COLO668 (cell line): ENCODE measurements at regions not wholly inside any gene's neighbourhood (a gene's known extent, or its start where the extent isn't known, plus 50 kb on each side); places are given as distances from the start of the nearest gene placed in this dataset.
"Not testable (repeated sequence)": the region's sequence is repeated elsewhere in the genome, so short reads cannot be mapped to it uniquely, and the experiment has no call there.

Source experiments
- DNase-seq: peaks from one replicate; lab custom pipeline; 2025; ENCODE audit not compliant: unreplicated experiment; lab: John Stamatoyannopoulos, UW

- DNase-seq: no peak
These were observed 832.5 kb upstream of the EPHA7 start for GRCh38 chr6:94251878-94252277.

GRCh38 chr6:94245395-94245794 lies 826.0 kb upstream of the EPHA7 start:
- no peak for DNase-seq

- DNase-seq: no peak
These were observed 819.5 kb upstream of the EPHA7 start for GRCh38 chr6:94238868-94239267.

- no peak for DNase-seq
These were observed 808.4 kb upstream of the EPHA7 start for GRCh38 chr6:94227741-94228140.

- DNase-seq: no peak
These were observed 798.5 kb upstream of the EPHA7 start for GRCh38 chr6:94217836-94218235.

GRCh38 chr6:94215552-94215951 lies 796.2 kb upstream of the EPHA7 start:
- no peak for DNase-seq

GRCh38 chr6:94213226-94213625 lies 793.9 kb upstream of the EPHA7 start:
- DNase-seq: no peak

GRCh38 chr6:94196891-94197290 lies 777.5 kb upstream of the EPHA7 start:
- no peak for DNase-seq

- no peak for DNase-seq
These were observed 770.7 kb upstream of the EPHA7 start for GRCh38 chr6:94190030-94190429.

- no peak for DNase-seq
These were observed 765.5 kb upstream of the EPHA7 start for GRCh38 chr6:94184666-94185464.

- no peak for DNase-seq
These were observed 758.1 kb upstream of the EPHA7 start for GRCh38 chr6:94177429-94177828.

GRCh38 chr6:94175465-94175864 lies 756.1 kb upstream of the EPHA7 start:
- no peak for DNase-seq

GRCh38 chr6:94163877-94164276 lies 744.5 kb upstream of the EPHA7 start:
- no peak for DNase-seq

- no peak for DNase-seq
These were observed 731.5 kb upstream of the EPHA7 start for GRCh38 chr6:94150886-94151285.

GRCh38 chr6:94144807-94145206 lies 725.4 kb upstream of the EPHA7 start:
- no peak for DNase-seq

GRCh38 chr6:94137178-94137577 lies 717.8 kb upstream of the EPHA7 start:
- DNase-seq: not testable (repeated sequence)

GRCh38 chr6:94133106-94133505 lies 713.7 kb upstream of the EPHA7 start:
- no peak for DNase-seq

GRCh38 chr6:94131271-94131670 lies 711.9 kb upstream of the EPHA7 start:
- DNase-seq: no peak

- DNase-seq: no peak
These were observed 711.1 kb upstream of the EPHA7 start for GRCh38 chr6:94130478-94130877.

GRCh38 chr6:94129926-94130325 lies 710.6 kb upstream of the EPHA7 start:
- DNase-seq: no peak

GRCh38 chr6:94127716-94128115 lies 708.4 kb upstream of the EPHA7 start:
- DNase-seq: no peak

GRCh38 chr6:94124333-94124732 lies 705.0 kb upstream of the EPHA7 start:
- no peak for DNase-seq

GRCh38 chr6:94121094-94121493 lies 701.7 kb upstream of the EPHA7 start:
- DNase-seq: no peak
